H9 (cell line): ENCODE measurements at regions not wholly inside any gene's neighbourhood (a gene's known extent, or its start where the extent isn't known, plus 50 kb on each side); places are given as distances from the start of the nearest gene placed in this dataset.

ENCODE experiments used
- DNase-seq: peaks from one replicate; pipeline ENCODE4 v3.0.0-alpha.2; 2017
- H2AFZ ChIP-seq: one replicate; pipeline ENCODE4 v1.6.1; 2013; ENCODE audit warnings: mild to moderate bottlenecking, low read length, control low read depth, moderate library complexity
- H2AK5ac ChIP-seq: 2 replicates; pipeline ENCODE4 v1.6.1; 2013; ENCODE audit warnings: low read length, control low read depth, mixed read lengths; ENCODE audit not compliant: insufficient read length
- H2BK120ac ChIP-seq: one replicate; pipeline ENCODE4 v1.6.1; 2013; ENCODE audit warnings: low read depth, mild to moderate bottlenecking, low read length, control low read depth, inconsistent platforms; ENCODE audit not compliant: poor library complexity, severe bottlenecking
- H2BK12ac ChIP-seq: 2 replicates; pipeline ENCODE4 v1.6.1; 2013; ENCODE audit warnings: low read length, control low read depth, mixed read lengths, low read depth; ENCODE audit not compliant: insufficient read length
- H2BK15ac ChIP-seq: 2 replicates; pipeline ENCODE4 v1.6.1; 2013; ENCODE audit warnings: low read depth, low read length, control low read depth
- H2BK20ac ChIP-seq: one replicate; pipeline ENCODE4 v1.6.1; 2013; ENCODE audit warnings: low read depth, mild to moderate bottlenecking, low read length, control low read depth, inconsistent platforms; ENCODE audit not compliant: poor library complexity, severe bottlenecking
- H2BK5ac ChIP-seq: 2 replicates; pipeline ENCODE4 v1.6.1; 2013; ENCODE audit warnings: low read length, control low read depth, mixed read lengths; ENCODE audit not compliant: insufficient read length
- H3K14ac ChIP-seq: 2 replicates; pipeline ENCODE4 v1.6.1; 2013; ENCODE audit warnings: low read length, control low read depth; ENCODE audit not compliant: insufficient read depth
- H3K18ac ChIP-seq: 2 replicates; pipeline ENCODE4 v1.6.1; 2013; ENCODE audit warnings: low read depth, mild to moderate bottlenecking, mixed read lengths, low read length, control low read depth; ENCODE audit not compliant: insufficient read length
- H3K23ac ChIP-seq: 2 replicates; pipeline ENCODE4 v1.6.1; 2013; ENCODE audit warnings: low read length, control low read depth, mixed read lengths, low read depth; ENCODE audit not compliant: insufficient read length
- H3K23me2 ChIP-seq: 2 replicates; pipeline ENCODE4 v1.6.1; 2013; ENCODE audit warnings: low read depth, mild to moderate bottlenecking, mixed read lengths, low read length, control low read depth; ENCODE audit not compliant: insufficient read length, poor library complexity, severe bottlenecking
- H3K27ac ChIP-seq: 2 replicates; pipeline ENCODE4 v1.5.1; 2013; ENCODE audit warnings: low read length, control low read depth, mixed read lengths, low read depth; ENCODE audit not compliant: insufficient read length
- H3K27me3 ChIP-seq: 2 replicates; pipeline ENCODE4 v1.6.1; 2013; ENCODE audit warnings: low read length, control low read depth, inconsistent platforms; ENCODE audit not compliant: insufficient read depth
- H3K4ac ChIP-seq: 2 replicates; pipeline ENCODE4 v1.6.1; 2013; ENCODE audit warnings: low read depth, mild to moderate bottlenecking, control low read depth, inconsistent platforms, low read length, moderate library complexity
- H3K4me1 ChIP-seq: 2 replicates; pipeline ENCODE4 v1.6.1; 2013; ENCODE audit warnings: low read length, control low read depth, inconsistent platforms; ENCODE audit not compliant: insufficient read depth
- H3K4me2 ChIP-seq: 2 replicates; pipeline ENCODE4 v1.6.1; 2013; ENCODE audit warnings: low read length, control low read depth, mixed read lengths; ENCODE audit not compliant: insufficient read length, insufficient read depth
- H3K56ac ChIP-seq: 2 replicates; pipeline ENCODE4 v1.6.1; 2013; ENCODE audit warnings: low read depth, mild to moderate bottlenecking, mixed read lengths, low read length, control low read depth; ENCODE audit not compliant: insufficient read length
- H3K79me1 ChIP-seq: 2 replicates; pipeline ENCODE4 v1.6.1; 2013; ENCODE audit warnings: low read depth, mild to moderate bottlenecking, moderate library complexity, low read length, control low read depth, inconsistent platforms; ENCODE audit not compliant: insufficient read depth, poor library complexity, severe bottlenecking
- H3K79me2 ChIP-seq: 2 replicates; pipeline ENCODE4 v1.6.1; 2013; ENCODE audit warnings: low read length, control low read depth, inconsistent platforms; ENCODE audit not compliant: insufficient read depth
- H3K9ac ChIP-seq: 2 replicates; pipeline ENCODE4 v1.6.1; 2013; ENCODE audit warnings: low read length, control low read depth, mixed read lengths; ENCODE audit not compliant: insufficient read length; ENCODE audit errors: extremely low read depth
- H3K9me3 ChIP-seq: one replicate; pipeline ENCODE4 v1.6.1; 2013; ENCODE audit warnings: low read depth, low read length, inconsistent platforms; ENCODE audit not compliant: control insufficient read depth
- H3T11ph ChIP-seq: one replicate; pipeline ENCODE4 v1.6.1; 2013; ENCODE audit warnings: mild to moderate bottlenecking, low read length, control low read depth, inconsistent platforms
- H4K20me1 ChIP-seq: one replicate; pipeline ENCODE4 v1.6.1; 2013; ENCODE audit not compliant: control insufficient read depth, insufficient read length, insufficient read depth
- H4K5ac ChIP-seq: 2 replicates; pipeline ENCODE4 v1.6.1; 2013; ENCODE audit warnings: low read depth, mild to moderate bottlenecking, mixed read lengths, low read length, control low read depth; ENCODE audit not compliant: insufficient read length
- H4K8ac ChIP-seq: replicated peaks from 2 replicates; pipeline ENCODE4 v1.6.1; 2013; ENCODE audit warnings: low read length, control low read depth, mixed read lengths, low read depth; ENCODE audit not compliant: insufficient read length
- H4K91ac ChIP-seq: 2 replicates; pipeline ENCODE4 v1.6.1; 2013; ENCODE audit warnings: low read depth, mild to moderate bottlenecking, moderate library complexity, mixed read lengths, low read length, control low read depth; ENCODE audit not compliant: insufficient read length
- H3K27ac Mint-ChIP-seq, 3 experiments: 2 replicates in 2 of 3; 3 replicates in 1 of 3; pipeline ENCODE4 v1.8.0; 2020 to 2021; ENCODE audit warnings: mixed read lengths in 3 of 3, mild to moderate bottlenecking in 1 of 3, moderate library complexity in 1 of 3
- H3K27me3 Mint-ChIP-seq: 2 replicates; pipeline ENCODE4 v1.8.0; 2021; ENCODE audit warnings: low read depth, mild to moderate bottlenecking, moderate library complexity, mixed read lengths
- H3K36me3 Mint-ChIP-seq, 3 experiments: 2 replicates in 2 of 3; 3 replicates in 1 of 3; pipeline ENCODE4 v1.8.0; 2020 to 2021; ENCODE audit warnings: low read depth in 3 of 3, mixed read lengths in 3 of 3; ENCODE audit not compliant: insufficient read depth in 1 of 3
- H3K4me1 Mint-ChIP-seq, 2 experiments: 2 replicates each; pipeline ENCODE4 v1.8.0; 2020; ENCODE audit warnings: mixed read lengths in 2 of 2
- H3K4me3 Mint-ChIP-seq, 2 experiments: 2 replicates in 1 of 2; 3 replicates in 1 of 2; pipeline ENCODE4 v1.8.0; 2020 to 2021; ENCODE audit warnings: mild to moderate bottlenecking in 2 of 2, mixed read lengths in 2 of 2, moderate library complexity in 1 of 2
- H3K9me3 Mint-ChIP-seq, 2 experiments: 2 replicates in 1 of 2; 3 replicates in 1 of 2; pipeline ENCODE4 v1.8.0; 2020; ENCODE audit warnings: mild to moderate bottlenecking in 2 of 2, mixed read lengths in 2 of 2, moderate library complexity in 1 of 2
- CTCF ChIP-seq: fragments of 200-600 bp; sonication (generic); conservative IDR thresholded peaks from 3 replicates; pipeline ENCODE4 v1.8.0; 2021; ENCODE audit warnings: antibody characterized with exemption, mild to moderate bottlenecking
- WGBS: extraction: QIAGEN DNeasy Blood & Tissue Kit; methylation state at CpG from one replicate; pipeline ENCODE4 v1.1.7; 2013; ENCODE audit warnings: missing lambda C conversion rate, low lambda C conversion rate, mixed read lengths; ENCODE audit not compliant: insufficient read length; ENCODE audit errors: extremely low coverage; 5-methylcytosine and 5-hydroxymethylcytosine counted together

DNA sequence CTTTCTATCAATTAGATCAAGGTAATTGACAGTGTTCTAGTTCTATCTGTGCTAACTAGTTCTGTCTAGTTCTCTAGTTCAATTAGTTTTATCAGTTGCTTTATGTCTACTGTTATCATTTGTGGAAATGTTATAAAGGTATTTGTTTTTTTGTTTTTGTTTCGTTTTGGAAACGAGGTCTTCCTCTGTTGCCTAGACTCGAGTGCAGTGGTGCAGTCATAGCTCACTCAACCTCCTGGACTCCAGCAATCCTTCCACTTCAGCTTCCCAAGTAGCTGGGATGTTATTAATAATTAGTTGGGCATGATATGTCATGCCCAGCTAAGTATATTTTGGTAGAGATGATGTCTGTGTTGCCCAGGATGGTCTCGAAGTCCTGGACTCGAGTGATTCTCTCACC lies 1682.8 kb upstream of the LRRTM1 start:
- no peak overlapping the region for H2BK15ac ChIP-seq
- no peak for TF ChIP-seq CTCF
- no peaks in the 10 kb centered on the region for H3K27me3 ChIP-seq
- no peaks in the 10 kb centered on the region for H3K9me3 ChIP-seq
- no peak overlapping the region for H2AK5ac ChIP-seq
- H2BK5ac ChIP-seq = no peak overlapping the region
- H4K5ac ChIP-seq = no peak overlapping the region
- no peak overlapping the region for H4K91ac ChIP-seq
- H3K56ac ChIP-seq = no peak overlapping the region
- H3K18ac ChIP-seq = no peak overlapping the region
- no peaks in the 10 kb centered on the region for H3K4me1 ChIP-seq
- H2BK120ac ChIP-seq = no peak overlapping the region
- H2BK12ac ChIP-seq = no peak overlapping the region
- Mint-ChIP-seq H3K4me3 (no peak overlapping the region), H3K36me3 (peaks cover 3 to 16% (median 7%) of the 10 kb centered on the region in 3 experiments; a peak in 6 of 7 replicates), H3K4me1 (no peaks in the 10 kb centered on the region), H3K27me3 (no peaks in the 10 kb centered on the region), H3K9me3 (peaks cover 10 to 15% of the 10 kb centered on the region in 2 experiments; a peak in 4 of 5 replicates), H3K27ac (no peak overlapping the region)
- WGBS = no CpG with 5 or more reads among the region's 5 CpGs
- H2AFZ ChIP-seq = no peak overlapping the region
- H3K79me1 ChIP-seq = no peaks in the 10 kb centered on the region
- H3K23ac ChIP-seq = no peak overlapping the region
- H4K20me1 ChIP-seq = no peaks in the 10 kb centered on the region
- H3K4me2 ChIP-seq = no peak overlapping the region
- no peak overlapping the region for H4K8ac ChIP-seq
- H3K14ac ChIP-seq = no peak overlapping the region
- no peak overlapping the region for H3K9ac ChIP-seq
- H3T11ph ChIP-seq = no peak overlapping the region
- H3K4ac ChIP-seq = no peak overlapping the region
- H3K27ac ChIP-seq = no peak overlapping the region
- no peaks in the 10 kb centered on the region for H3K79me2 ChIP-seq
- H3K23me2 ChIP-seq = no peaks in the 10 kb centered on the region
- DNase-seq = no peak
- H2BK20ac ChIP-seq = no peak overlapping the region
